ENCODE measurements at regions not wholly inside any gene's neighbourhood (a gene's known extent, or its start where the extent isn't known, plus 50 kb on each side); places are given as distances from the start of the nearest gene placed in this dataset.

GRCh38 chr9:80369641-80370040, 797.9 kb downstream of the TLE4 start:
- TF ChIP-seq CTCF (IDR thresholded peaks at IDR 0.05) (no peak), EP300 (IDR thresholded peaks at IDR 0.05) (no peak)

Measured in sigmoid colon (tissue), 4 donors.